Esophagus (tissue), 2 donors: ENCODE measurements at regions not wholly inside any gene's neighbourhood (a gene's known extent, or its start where the extent isn't known, plus 50 kb on each side); places are given as distances from the start of the nearest gene placed in this dataset.

Experiments
- H3K27ac ChIP-seq, 2 donors: one replicate each; pipeline ENCODE4 v1.5.1; 2013; ENCODE audit warnings: low read depth in 2 of 2, mild to moderate bottlenecking in 2 of 2, inconsistent platforms in 1 of 2, low read length in 1 of 2, moderate library complexity in 1 of 2
- H3K27me3 ChIP-seq, 2 donors: one replicate each; pipeline ENCODE4 v1.6.1; 2013; ENCODE audit warnings: low read length in 2 of 2, control low read depth in 1 of 2, mild to moderate bottlenecking in 1 of 2; ENCODE audit not compliant: insufficient read depth in 2 of 2, control insufficient read depth in 1 of 2
- H3K36me3 ChIP-seq, 2 donors: one replicate each; pipeline ENCODE4 v1.6.1; 2013; ENCODE audit warnings: low read length in 1 of 2; ENCODE audit not compliant: control insufficient read depth in 2 of 2, insufficient read depth in 2 of 2
- H3K4me1 ChIP-seq, 2 donors: one replicate each; pipeline ENCODE4 v1.6.1; 2013; ENCODE audit warnings: low read length in 1 of 2; ENCODE audit not compliant: control insufficient read depth in 2 of 2, insufficient read depth in 2 of 2
- H3K4me3 ChIP-seq, 2 donors: one replicate each; pipeline ENCODE4 v1.5.1; 2013; ENCODE audit warnings: low read length in 2 of 2, mild to moderate bottlenecking in 2 of 2, low read depth in 1 of 2, moderate library complexity in 1 of 2
- H3K9me3 ChIP-seq, 2 donors: one replicate each; pipeline ENCODE4 v1.6.1; 2013; ENCODE audit warnings: mild to moderate bottlenecking in 2 of 2, low read depth in 1 of 2, low read length in 1 of 2, moderate library complexity in 1 of 2; ENCODE audit not compliant: control insufficient read depth in 2 of 2, insufficient read depth in 1 of 2
- WGBS, 2 donors: extraction: QIAGEN DNeasy Blood & Tissue Kit; methylation state at CpG; one replicate each; pipeline ENCODE4 v1.1.7; 2013; 5-methylcytosine and 5-hydroxymethylcytosine counted together
- donor health status: healthy with polysubstance abuse.
- donor health status: Bipolar disorder and iron deficiency.

- H3K4me3 ChIP-seq, result no peak overlapping the region
- no peaks in the 10 kb centered on the region for H3K27me3 ChIP-seq
- H3K9me3 ChIP-seq, result peaks cover 0 to 2% of the 10 kb centered on the region in 2 donors
- H3K27ac ChIP-seq, result no peak overlapping the region
- H3K4me1 ChIP-seq, result no peaks in the 10 kb centered on the region
- WGBS, 2 donors, result 86 to 87% methylated on average over 13 of the region's 13 CpGs
- no peaks in the 10 kb centered on the region for H3K36me3 ChIP-seq
Observed at GRCh38 chr21:33984021-33984481, 68.4 kb upstream of the ATP5PO start.

- H3K36me3 ChIP-seq, result no peaks in the 10 kb centered on the region
- H3K27ac ChIP-seq, result no peak overlapping the region
- H3K4me1 ChIP-seq, result no peaks in the 10 kb centered on the region
- no peak overlapping the region for H3K4me3 ChIP-seq
- no peaks in the 10 kb centered on the region for H3K27me3 ChIP-seq
- H3K9me3 ChIP-seq, result no peaks in the 10 kb centered on the region
- WGBS, 2 donors, result 78 to 81% methylated on average over 10 of the region's 10 CpGs
Observed at GRCh38 chr21:33981391-33982101, 65.9 kb upstream of the ATP5PO start.

GRCh38 chr21:33980276-33980916 lies 64.8 kb upstream of the ATP5PO start:
- WGBS, 2 donors, result 77 to 82% methylated on average over 6 of the region's 6 CpGs
- H3K36me3 ChIP-seq, result no peaks in the 10 kb centered on the region
- H3K4me3 ChIP-seq, result no peak overlapping the region
- no peak overlapping the region for H3K27ac ChIP-seq
- H3K9me3 ChIP-seq, result no peaks in the 10 kb centered on the region
- H3K4me1 ChIP-seq, result peaks cover 3 to 9% of the 10 kb centered on the region in 2 donors
- H3K27me3 ChIP-seq, result no peaks in the 10 kb centered on the region

GRCh38 chr21:33978585-33978984 lies 63.0 kb upstream of the ATP5PO start:
- H3K4me3 ChIP-seq, result no peak overlapping the region
- H3K36me3 ChIP-seq, result no peaks in the 10 kb centered on the region
- H3K27ac ChIP-seq, result no peak overlapping the region
- H3K4me1 ChIP-seq, result peaks cover 3 to 9% of the 10 kb centered on the region in 2 donors
- 93% methylated on average over 4 of the region's 4 CpGs for WGBS, 2 donors
- H3K27me3 ChIP-seq, result no peaks in the 10 kb centered on the region
- no peaks in the 10 kb centered on the region for H3K9me3 ChIP-seq

- Histone ChIP-seq H3K4me1 (peaks cover 3 to 9% of the 10 kb centered on the region in 2 donors), H3K27me3 (no peaks in the 10 kb centered on the region), H3K9me3 (no peaks in the 10 kb centered on the region), H3K27ac (no peak overlapping the region), H3K4me3 (no peak overlapping the region), H3K36me3 (no peaks in the 10 kb centered on the region)
- 88 to 93% methylated on average over 12 of the region's 12 CpGs for WGBS, 2 donors
Observed at GRCh38 chr21:33977721-33978369, 62.2 kb upstream of the ATP5PO start.

- H3K36me3 ChIP-seq, result no peaks in the 10 kb centered on the region
- H3K4me1 ChIP-seq, result peaks cover 3 to 12% of the 10 kb centered on the region in 2 donors
- 64 to 74% methylated on average over 6 of the region's 6 CpGs for WGBS, 2 donors
- H3K27ac ChIP-seq, result peak overlapping the region in 1 of 2 donors; percentile 90
- no peak overlapping the region for H3K4me3 ChIP-seq
- H3K27me3 ChIP-seq, result no peaks in the 10 kb centered on the region
- H3K9me3 ChIP-seq, result no peaks in the 10 kb centered on the region
Observed at GRCh38 chr21:33977017-33977720, 61.6 kb upstream of the ATP5PO start.

- H3K4me3 ChIP-seq, result no peak overlapping the region
- H3K9me3 ChIP-seq, result no peaks in the 10 kb centered on the region
- peaks cover 3 to 14% of the 10 kb centered on the region in 2 donors for H3K4me1 ChIP-seq
- H3K36me3 ChIP-seq, result no peaks in the 10 kb centered on the region
- no peaks in the 10 kb centered on the region for H3K27me3 ChIP-seq
- WGBS, 2 donors, result 12 to 27% methylated on average over 14 of the region's 14 CpGs
- peak overlapping the region; percentile 84 to 90 for H3K27ac ChIP-seq
Observed at GRCh38 chr21:33976082-33977016, 60.7 kb upstream of the ATP5PO start.

- peaks cover 3 to 14% of the 10 kb centered on the region in 2 donors for H3K4me1 ChIP-seq
- 57 to 63% methylated on average over 7 of the region's 7 CpGs for WGBS, 2 donors
- H3K9me3 ChIP-seq, result no peaks in the 10 kb centered on the region
- H3K4me3 ChIP-seq, result no peak overlapping the region
- peak overlapping the region; percentile 84 to 90 for H3K27ac ChIP-seq
- no peaks in the 10 kb centered on the region for H3K36me3 ChIP-seq
- H3K27me3 ChIP-seq, result no peaks in the 10 kb centered on the region
Observed at GRCh38 chr21:33975548-33976081, 60.0 kb upstream of the ATP5PO start.
